Activated CD4-positive, alpha-beta T cell treated with anti-CD3 and anti-CD28 coated beads for 48 hours (primary cell): ENCODE measurements at regions not wholly inside any gene's neighbourhood (a gene's known extent, or its start where the extent isn't known, plus 50 kb on each side); places are given as distances from the start of the nearest gene placed in this dataset.

Experiments
- DNase-seq: peaks from one replicate; pipeline ENCODE4 v3.0.0-alpha.2; 2020

GRCh38 chr2:215615067-215615802, 179.4 kb upstream of the FN1 start:
- no peak for DNase-seq

DNA sequence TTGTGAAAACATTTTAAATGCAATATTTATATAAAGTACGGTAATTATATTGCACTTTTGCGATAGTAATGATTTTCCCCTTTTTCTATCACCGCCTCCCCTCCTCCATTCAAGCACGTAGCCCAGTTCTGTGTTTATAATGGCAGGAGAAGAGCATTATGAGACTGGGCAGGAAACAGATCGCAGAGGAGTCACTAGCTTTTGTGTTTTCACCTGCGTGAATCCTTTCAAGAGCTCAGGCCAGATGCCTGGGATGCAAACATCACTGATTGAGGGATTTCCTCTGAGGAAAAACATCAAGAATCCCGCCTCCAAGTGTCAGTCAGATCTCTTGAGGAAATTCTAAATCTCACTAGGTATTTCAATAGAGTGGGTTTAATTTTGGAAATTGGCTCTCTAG, 178.4 kb upstream of the FN1 start:
- no peak for DNase-seq

GRCh38 chr2:215613888-215614287, 178.0 kb upstream of the FN1 start:
- no peak for DNase-seq

GRCh38 chr2:215613280-215613679, 177.4 kb upstream of the FN1 start:
- DNase-seq: no peak

- no peak for DNase-seq
Measured at GRCh38 chr2:215612786-215613185, 176.9 kb upstream of the FN1 start.

- DNase-seq: no peak
Measured at GRCh38 chr2:215611609-215612386, 175.9 kb upstream of the FN1 start.

DNA sequence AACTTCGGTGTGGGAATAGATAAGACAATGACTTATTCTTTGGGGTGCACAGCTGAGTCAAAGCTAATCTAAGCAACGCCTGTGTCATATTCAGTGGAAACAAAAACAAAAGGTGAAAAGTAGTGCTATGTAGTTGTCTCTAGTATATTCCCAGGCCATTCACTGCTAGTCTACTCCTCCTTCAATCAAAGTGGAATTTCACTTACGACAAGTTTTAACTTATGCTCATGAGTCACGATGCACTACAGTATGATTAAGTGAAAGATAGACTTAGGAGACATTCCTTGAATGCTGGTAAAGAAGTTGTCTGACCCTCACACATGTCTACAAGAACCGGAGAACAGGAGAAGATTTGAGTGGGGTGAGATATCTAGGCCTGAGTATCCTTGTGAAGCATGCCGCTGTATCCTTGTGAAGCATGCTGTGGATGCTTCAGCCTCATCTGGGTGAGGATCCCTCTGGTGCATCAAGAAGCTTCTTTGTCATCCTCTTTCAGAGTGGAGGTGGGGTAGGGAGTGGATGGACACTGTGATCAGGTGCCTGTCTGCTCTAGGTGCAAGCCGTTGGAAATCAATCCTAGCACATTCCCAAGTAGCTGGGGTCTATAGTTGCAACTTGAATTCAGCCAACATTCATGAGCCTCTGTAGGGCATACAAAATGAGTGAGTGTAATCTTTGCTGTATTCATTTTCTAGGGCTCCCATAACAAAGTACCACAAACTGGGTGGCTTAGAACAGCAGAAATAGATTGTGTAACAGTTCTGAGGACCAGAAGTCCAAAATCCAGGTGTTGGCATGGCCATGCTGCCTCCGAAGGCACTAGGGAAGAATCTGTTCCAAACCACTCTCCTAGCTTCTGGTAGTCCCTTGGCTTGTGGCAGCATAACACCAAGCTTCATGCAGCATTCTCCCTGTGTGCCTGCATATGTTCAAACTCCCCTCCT, 173.5 kb upstream of the FN1 start:
- no peak for DNase-seq

GRCh38 chr2:215607766-215608165, 171.9 kb upstream of the FN1 start:
- no peak for DNase-seq

DNA sequence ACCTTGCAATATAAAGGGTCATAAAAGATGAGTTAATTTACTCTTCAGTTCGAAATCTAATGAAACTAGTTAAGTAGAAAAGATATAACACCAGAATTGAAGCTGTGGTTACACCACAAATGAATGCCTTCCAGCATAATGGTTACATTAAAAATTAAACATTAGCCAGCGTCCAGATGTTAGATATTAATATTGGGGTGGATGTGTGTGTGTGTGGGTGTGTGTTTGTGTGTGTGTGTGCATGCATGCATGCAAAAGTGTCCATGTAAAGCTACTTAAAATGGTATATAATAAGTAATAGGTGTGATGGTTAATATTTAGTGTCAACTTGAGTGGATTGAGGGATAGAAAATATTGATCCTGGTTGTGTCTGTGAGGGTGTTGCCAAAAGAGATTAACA, 170.4 kb upstream of the FN1 start:
- no peak for DNase-seq

- DNase-seq: no peak
Measured at GRCh38 chr2:215605214-215605613, 169.3 kb upstream of the FN1 start.

DNA sequence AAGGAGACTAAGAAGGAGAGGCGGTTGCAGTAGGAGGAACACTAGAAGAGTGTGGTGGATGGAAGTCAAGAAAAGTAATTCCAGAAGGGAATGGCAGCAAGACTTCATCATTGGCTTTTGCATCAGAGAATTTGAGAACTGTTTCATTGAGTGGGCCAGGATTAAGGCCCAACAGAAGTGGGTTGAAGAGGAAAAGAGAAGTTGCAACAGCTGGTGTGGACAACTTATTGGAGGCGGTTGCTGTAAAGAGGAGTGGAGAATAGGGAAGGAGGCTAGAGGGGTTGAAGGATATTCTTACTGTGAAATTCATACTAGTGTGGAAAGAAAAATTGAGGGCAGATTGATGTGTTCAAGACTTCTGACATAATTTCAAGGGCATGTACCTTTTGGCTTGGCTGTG, 168.7 kb upstream of the FN1 start:
- no peak for DNase-seq

DNA sequence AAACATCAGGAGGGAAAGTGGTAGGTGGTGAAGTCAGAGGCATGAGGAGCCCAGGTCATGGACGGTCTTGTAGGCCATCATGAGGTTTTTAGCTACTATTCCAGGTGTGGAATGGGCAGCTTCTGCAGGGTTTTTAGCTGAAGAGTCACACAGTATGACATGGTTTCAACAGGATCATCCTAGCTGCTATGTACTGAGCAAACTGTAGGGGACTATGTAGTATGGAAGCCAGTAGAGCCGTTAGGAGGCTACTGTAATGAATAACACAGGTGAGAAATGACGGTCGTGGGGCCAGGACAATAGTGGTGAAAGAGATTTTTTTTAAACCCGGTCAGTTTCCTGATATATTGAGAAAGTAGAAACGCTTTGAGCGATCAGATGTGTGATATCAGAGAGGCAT, 167.6 kb upstream of the FN1 start:
- DNase-seq: no peak

GRCh38 chr2:215602997-215603396, 167.1 kb upstream of the FN1 start:
- no peak for DNase-seq

DNA sequence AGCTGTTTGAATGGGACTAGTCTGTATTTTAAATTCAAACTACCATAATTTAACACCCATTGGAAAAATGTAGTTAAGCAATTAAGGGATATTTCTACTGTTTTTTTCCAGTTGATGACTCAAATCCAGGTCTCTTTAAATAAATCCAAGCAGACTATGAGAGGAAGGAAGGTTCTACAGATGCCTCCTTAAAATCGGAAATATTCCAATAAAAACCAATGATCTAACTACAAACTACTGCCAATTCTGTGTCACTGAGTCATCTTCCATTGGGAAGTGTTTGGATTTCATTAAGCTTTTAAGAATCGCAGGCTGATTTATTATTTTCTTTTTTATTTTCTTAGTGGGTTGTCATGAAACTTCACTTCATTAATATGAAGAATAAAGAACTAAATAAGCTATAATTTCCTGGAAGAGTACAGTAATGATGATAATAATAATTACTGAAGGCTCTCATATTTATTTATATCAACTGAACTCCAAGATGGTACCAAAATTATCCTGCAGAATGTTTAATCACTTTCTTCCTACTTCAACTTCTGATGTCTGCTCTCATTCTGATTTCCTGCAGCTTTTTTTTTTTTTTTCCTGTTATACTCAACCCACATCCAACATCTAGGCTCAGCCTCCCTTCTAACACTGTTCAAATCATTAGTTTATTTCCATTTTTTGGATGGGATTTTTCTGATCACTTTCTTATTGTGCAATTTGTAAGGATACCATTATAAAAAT, 166.3 kb upstream of the FN1 start:
- no peak for DNase-seq

- DNase-seq: no peak
Measured at GRCh38 chr2:215601526-215601925, 165.7 kb upstream of the FN1 start.

DNA sequence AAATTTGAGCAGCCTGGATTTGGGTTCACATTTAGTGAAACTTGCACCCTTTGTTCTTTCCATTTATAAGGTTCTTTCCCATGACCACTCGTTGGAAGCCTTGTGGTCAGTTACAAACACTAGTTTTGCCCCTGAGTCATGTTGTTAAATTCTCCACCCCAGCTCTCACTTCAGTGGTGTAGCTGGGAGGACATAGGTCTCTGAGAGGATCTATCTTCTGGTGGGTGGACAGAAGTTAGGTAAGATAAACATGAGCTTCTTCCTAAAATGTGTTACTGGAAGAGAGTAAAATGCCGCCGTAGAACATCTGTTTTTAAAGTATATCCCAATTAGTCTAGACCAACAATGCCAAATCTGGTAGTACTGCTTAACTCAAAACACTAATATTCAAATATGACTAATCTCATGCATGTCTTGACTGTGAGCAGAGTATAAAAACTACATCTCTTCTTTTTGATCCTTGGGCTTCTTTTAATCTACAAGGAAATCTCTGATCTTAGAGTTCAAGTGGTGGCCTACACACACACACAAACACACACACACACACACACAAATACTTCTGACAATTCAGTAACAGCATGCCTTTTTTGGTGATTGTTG, 162.6 kb upstream of the FN1 start:
- no peak for DNase-seq

DNA sequence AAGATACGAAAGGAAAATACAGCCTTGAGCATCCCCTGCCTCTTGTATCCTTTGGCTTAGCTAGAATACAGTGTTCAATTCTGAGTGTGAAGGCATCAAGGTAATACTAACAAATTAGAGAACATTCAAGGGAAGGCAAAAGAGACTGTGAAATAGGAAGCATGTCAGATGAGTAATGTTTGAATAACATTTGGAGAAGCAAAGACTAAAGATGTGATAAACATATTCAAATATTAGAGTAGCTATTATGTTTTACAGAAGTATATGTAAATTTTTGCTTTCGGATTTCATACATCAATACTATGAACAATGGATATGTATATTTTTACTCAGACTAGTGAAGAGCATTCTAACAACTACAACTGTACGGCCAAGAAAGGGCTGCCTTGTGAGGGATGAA, 161.7 kb upstream of the FN1 start:
- no peak for DNase-seq

DNA sequence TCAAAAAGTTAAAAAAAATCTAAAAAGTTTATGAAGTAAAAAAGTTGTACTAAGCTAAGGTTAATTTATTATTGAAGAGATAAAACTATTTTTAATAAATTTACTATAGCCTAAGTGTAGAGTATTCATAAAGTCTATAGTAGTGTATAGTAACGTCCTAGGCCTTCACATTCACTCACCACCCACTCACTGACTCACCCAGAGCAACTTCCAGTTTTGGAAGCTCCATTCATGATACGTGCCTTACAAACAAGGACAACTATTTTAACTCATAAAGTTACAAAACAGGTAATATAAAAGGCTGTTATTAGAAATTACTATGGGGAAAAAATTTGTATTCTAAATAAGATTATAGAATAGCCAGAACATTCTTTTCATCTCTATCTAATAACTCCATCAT, 158.9 kb upstream of the FN1 start:
- no peak for DNase-seq

DNA sequence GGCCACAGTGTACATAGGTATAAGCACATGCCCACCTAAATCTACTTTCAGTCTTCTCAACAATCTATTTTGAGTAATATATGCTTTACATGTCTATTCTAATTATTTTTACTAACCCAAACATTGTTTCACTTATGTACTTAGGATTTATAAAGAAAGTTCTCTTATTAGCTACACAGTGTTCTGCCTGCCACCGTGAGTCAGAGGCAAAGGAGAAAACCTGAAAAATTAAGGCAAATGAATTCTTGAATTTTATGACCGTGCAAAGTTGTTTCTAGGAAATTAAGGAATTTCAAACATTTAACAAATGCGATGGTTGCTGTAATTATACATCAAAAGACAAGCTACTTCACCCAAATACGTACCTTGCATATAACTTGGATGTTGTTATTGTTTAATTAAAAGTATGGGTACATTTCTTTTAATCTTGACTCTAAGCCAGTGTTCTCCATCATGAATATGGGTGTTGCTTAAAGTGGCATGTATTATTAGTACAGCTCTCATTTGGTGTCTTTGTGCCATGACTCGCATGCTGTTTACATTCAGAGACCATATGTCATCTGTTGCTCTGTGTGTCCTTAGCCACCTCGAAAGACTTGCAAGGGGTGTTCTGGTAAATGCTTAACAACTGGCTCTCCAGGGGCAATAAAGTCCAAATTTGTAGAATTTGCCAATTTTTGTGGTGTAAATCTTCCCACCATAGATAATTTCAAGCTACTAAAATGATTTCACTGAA, 154.3 kb upstream of the FN1 start:
- no peak for DNase-seq

- DNase-seq: no peak
Measured at GRCh38 chr2:215583881-215584280, 148.0 kb upstream of the FN1 start.

DNA sequence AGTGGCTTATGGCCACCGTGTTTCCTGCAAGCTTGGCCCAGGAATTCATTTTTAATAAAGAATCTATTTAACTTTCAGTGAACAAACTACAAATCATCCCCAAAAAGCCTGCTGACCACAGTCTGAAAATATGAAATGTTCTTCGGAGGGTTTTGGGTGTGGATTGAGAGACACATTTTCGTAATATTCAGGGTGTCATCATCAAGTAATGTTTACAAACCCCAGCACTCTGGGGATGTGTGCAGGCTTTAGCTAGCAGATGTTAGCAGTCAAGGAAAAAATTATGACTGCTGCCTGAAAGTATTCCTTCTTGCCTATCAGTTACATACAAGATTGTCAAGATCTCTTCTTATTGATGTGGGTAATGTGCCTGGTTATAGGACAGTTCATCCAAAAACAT, 143.9 kb upstream of the FN1 start:
- DNase-seq: no peak

DNA sequence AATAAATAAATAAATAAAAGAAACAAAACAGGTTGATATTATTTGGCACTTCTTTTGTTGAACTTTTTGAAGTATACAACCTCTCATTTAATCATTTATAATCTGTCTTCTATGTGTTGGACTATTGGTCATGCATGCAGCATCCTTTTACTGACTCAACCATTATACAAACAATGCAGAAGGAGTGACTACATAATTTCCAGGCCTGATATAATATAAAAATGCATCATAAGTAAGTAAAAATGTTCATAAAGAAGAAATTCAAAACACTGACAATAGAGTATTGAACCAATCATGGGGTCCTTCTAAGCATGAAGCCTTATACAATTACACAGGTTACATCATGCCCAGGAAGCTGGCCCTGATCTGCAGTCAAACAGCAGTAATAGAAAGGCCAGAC, 141.5 kb upstream of the FN1 start:
- no peak for DNase-seq
